H1 (cell line): ENCODE measurements at regions not wholly inside any gene's neighbourhood (a gene's known extent, or its start where the extent isn't known, plus 50 kb on each side); places are given as distances from the start of the nearest gene placed in this dataset.

Source experiments
- TF ChIP-seq, protein P1 (sequence below), 3 experiments: IDR thresholded peaks; 1 replicate in 2 of 3; 2 replicates in 1 of 3; pipeline versions ENCODE4 v1.5.1 to v1.6.1; 2011; ENCODE audit warnings: low read length in 3 of 3, mild to moderate bottlenecking in 3 of 3, inconsistent platforms in 2 of 3, low read depth in 1 of 3, moderate library complexity in 1 of 3; ENCODE audit not compliant: insufficient read depth in 1 of 3; ENCODE audit errors: control extremely low read depth in 1 of 3

DNA sequence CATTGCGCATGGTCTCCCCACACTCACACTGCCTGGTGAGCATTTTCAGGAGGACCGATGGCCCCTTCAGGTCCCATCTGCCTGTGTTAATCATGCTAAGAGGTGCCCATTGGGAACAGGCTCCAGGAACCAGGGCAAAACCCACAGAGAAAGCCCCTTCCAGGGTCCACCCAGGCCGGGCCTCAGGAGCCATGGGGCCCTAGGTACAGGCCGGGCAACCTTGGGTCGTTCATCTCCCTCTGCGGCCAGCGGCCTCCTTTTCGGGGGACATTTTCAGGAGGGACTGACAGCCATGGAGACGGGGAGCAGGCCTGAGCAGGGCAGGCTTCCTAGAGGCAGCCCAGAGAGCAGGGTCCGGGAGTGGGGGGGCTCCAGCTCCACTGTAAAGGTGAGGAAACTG is 68.0 kb upstream of the TAMM41 start (continued):
- TF ChIP-seq, protein P1, sequence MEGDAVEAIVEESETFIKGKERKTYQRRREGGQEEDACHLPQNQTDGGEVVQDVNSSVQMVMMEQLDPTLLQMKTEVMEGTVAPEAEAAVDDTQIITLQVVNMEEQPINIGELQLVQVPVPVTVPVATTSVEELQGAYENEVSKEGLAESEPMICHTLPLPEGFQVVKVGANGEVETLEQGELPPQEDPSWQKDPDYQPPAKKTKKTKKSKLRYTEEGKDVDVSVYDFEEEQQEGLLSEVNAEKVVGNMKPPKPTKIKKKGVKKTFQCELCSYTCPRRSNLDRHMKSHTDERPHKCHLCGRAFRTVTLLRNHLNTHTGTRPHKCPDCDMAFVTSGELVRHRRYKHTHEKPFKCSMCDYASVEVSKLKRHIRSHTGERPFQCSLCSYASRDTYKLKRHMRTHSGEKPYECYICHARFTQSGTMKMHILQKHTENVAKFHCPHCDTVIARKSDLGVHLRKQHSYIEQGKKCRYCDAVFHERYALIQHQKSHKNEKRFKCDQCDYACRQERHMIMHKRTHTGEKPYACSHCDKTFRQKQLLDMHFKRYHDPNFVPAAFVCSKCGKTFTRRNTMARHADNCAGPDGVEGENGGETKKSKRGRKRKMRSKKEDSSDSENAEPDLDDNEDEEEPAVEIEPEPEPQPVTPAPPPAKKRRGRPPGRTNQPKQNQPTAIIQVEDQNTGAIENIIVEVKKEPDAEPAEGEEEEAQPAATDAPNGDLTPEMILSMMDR (IDR thresholded peaks at IDR 0.05; ENCODE audit: control extremely low read depth in 1 of 3, insufficient read depth in 1 of 3, low read depth in 1 of 3, low read length in 3 of 3), result no peak
